ENCODE measurements at regions not wholly inside any gene's neighbourhood (a gene's known extent, or its start where the extent isn't known, plus 50 kb on each side); places are given as distances from the start of the nearest gene placed in this dataset.

DNA sequence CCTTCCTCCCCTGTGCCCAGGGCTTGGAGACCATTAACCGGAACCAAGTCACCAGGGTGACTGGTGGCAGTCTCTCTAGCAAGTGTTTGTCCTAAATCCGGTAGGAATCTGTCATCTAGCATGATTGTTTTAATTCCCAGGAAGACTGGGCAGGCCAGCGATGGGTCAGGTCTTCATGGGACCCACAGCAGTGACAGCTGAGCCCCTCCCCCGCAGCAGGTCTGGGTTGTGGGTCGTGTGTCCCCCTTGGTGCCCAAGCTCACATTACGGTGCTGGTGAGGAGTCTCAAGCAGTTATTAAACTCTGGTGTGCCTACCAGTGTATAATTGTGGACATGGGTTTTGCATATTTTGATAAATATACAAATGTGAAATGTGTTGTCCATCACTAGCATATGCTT, 466.5 kb downstream of the MATN1 start:
- Histone ChIP-seq H3K27me3 (no peaks in the 10 kb centered on the region), H3K27ac (no peak overlapping the region), H3K36me3 (no peaks in the 10 kb centered on the region), H3K9me3 (no peaks in the 10 kb centered on the region), H3K4me3 (no peak overlapping the region), H3K4me1 (no peaks in the 10 kb centered on the region)
- DNase-seq (ENCODE audit: low spot score in 2 of 2) = no peak
- intact Hi-C loops (cut with DNase I) = no loop called here
- TF ChIP-seq, protein P1, sequence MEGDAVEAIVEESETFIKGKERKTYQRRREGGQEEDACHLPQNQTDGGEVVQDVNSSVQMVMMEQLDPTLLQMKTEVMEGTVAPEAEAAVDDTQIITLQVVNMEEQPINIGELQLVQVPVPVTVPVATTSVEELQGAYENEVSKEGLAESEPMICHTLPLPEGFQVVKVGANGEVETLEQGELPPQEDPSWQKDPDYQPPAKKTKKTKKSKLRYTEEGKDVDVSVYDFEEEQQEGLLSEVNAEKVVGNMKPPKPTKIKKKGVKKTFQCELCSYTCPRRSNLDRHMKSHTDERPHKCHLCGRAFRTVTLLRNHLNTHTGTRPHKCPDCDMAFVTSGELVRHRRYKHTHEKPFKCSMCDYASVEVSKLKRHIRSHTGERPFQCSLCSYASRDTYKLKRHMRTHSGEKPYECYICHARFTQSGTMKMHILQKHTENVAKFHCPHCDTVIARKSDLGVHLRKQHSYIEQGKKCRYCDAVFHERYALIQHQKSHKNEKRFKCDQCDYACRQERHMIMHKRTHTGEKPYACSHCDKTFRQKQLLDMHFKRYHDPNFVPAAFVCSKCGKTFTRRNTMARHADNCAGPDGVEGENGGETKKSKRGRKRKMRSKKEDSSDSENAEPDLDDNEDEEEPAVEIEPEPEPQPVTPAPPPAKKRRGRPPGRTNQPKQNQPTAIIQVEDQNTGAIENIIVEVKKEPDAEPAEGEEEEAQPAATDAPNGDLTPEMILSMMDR (IDR thresholded peaks at IDR 0.05) = no peak

DNA sequence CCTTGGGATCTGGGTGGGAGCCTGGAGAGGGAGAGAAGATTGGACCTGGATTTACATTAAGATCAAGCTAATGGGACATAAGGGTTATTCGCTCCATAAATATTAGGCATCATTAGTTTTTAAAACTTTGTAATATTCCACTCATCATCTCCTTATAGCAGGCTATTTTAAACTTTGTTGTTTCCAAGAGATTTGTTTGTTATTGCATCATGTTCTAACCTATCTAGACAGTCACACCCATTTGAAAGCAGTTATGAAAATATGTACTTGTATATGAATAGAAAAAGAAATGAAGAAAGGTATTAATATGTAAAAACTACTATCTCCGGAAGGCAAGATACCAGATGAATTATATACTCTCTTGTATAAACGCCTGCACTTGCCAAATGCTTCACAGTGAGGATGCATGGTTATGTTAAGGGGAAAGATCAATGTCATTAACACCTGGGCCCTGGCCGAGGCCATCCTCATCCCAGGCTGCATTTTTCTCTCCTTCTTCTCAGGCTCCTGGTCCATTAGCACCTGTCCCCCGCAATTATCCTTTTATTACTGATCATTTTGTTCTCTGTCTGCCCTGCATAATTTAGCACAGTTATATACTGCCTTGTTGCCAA, 468.2 kb downstream of the MATN1 start:
- no peak overlapping the region for H3K4me3 ChIP-seq
- no peak overlapping the region for H3K27ac ChIP-seq
- no peaks in the 10 kb centered on the region for H3K4me1 ChIP-seq
- H3K27me3 ChIP-seq = no peaks in the 10 kb centered on the region
- no peaks in the 10 kb centered on the region for H3K36me3 ChIP-seq
- intact Hi-C loops (cut with DNase I) = no loop called here
- H3K9me3 ChIP-seq = no peaks in the 10 kb centered on the region
- DNase-seq (ENCODE audit: low spot score in 2 of 2) = no peak
- TF ChIP-seq, protein P1 (IDR thresholded peaks at IDR 0.05) = no peak

DNA sequence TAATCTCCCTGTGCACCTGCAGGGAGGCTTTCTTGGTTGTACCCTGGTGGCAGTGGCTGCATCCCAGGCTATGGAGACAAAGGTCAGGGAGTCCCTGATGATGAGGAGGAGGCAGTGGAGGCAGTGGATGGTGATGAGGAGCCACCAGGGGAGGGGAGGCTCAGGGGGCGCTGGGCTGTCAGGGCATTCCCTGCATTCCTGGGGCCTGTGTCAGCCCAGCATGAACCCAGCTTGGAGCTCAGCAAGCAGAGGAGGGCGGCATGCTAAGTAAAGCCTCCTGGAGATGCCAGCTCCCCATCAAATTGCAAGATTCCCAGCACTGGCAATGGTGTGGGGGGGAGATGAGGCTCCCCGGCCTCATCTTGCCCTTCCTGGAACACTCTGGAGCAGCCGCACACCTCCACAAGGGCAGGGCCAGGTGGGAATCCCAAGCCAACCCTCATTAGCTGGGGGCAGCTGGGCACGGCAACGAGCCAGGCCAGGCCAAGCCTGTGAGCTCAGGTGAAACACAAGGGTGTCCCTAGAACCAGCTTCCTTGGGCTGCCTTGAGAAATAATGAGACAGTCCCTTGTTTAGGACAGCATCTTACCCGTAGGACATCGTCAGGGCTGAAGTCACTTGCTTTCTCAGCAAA, 469.5 kb downstream of the MATN1 start:
- H3K27me3 ChIP-seq = no peaks in the 10 kb centered on the region
- intact Hi-C loops (cut with DNase I) = no loop called here

DNA sequence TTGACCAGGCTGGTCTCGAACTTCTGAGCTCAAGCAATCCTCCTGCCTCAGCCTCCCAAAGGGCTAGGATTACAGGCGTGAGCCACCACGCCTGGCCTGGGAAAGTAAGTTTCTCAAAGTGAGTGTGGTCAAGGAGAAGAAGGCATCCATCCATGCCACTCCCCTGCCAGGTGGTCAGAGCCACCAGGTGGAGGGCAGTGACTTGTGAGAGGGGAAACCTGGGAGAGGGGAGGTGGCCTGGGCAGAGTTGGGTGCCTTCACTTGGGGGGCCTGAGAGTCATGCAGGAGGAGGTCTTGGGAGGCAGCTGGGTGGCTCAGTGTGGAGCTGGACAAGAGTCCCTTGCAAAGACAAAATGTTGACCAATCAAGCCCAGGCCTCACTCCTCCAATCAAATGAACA, 470.0 kb downstream of the MATN1 start:
- DNase-seq (ENCODE audit: low spot score in 2 of 2) = no peak
- Histone ChIP-seq H3K4me3 (no peak overlapping the region), H3K36me3 (no peaks in the 10 kb centered on the region), H3K9me3 (no peaks in the 10 kb centered on the region), H3K27me3 (no peaks in the 10 kb centered on the region), H3K27ac (no peak overlapping the region), H3K4me1 (no peaks in the 10 kb centered on the region)
- TF ChIP-seq, protein P1 (IDR thresholded peaks at IDR 0.05) = no peak
- intact Hi-C loops (cut with DNase I) = no loop called here

More for the DNA sequence above, 469.5 kb downstream of the MATN1 start:
- TF ChIP-seq, protein P1 (IDR thresholded peaks at IDR 0.05) = no peak
- Histone ChIP-seq H3K4me1 (no peaks in the 10 kb centered on the region), H3K36me3 (no peaks in the 10 kb centered on the region), H3K27ac (no peak overlapping the region), H3K4me3 (no peak overlapping the region), H3K9me3 (no peaks in the 10 kb centered on the region)
- no peak for DNase-seq (ENCODE audit: low spot score in 2 of 2)

DNA sequence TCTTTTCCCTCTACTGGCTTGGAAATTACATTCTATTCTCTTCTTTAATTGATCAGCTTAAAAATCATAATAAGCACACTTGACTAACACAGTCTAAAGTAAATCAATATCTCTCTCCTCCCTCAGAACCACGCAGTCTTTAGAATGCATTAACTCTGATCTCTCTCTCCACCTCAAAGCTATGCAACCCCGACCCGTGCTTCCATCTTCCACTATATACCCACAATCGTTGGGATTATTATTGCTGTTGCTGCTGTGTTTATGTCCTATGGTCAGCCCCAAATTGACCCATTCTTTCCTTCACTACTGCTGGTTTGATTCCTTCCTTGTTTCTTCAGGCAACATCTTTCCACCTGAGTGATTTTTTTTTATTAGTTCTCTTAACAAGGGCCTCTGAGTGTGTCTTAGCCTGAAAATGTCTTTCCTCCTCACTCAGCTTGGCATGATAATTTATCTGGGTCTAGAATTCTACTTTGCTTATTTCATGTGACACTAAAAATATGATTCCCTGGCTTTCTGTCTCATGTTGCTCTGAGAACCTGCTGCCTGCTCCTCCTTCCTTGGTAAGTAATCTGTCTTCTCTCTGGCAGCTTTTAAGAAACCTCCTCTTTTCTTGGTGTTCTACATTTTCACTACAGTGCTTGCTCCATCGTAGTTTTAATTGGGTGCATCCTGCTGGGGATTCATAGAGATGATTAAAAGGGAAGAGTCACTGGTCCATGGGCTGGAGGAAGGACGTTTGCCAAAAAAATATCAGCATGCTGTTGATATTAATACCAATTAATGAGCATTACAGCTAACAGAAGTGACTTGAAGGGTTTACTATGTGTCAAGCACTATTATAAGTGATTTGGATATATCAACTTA, 472.2 kb downstream of the MATN1 start:
- TF ChIP-seq, protein P1 (IDR thresholded peaks at IDR 0.05) = no peak
- no peaks in the 10 kb centered on the region for H3K9me3 ChIP-seq
- intact Hi-C loops (cut with DNase I) = no loop called here
- no peaks in the 10 kb centered on the region for H3K27me3 ChIP-seq
- no peak overlapping the region for H3K4me3 ChIP-seq
- no peaks in the 10 kb centered on the region for H3K4me1 ChIP-seq
- DNase-seq (ENCODE audit: low spot score in 2 of 2) = no peak
- no peak overlapping the region for H3K27ac ChIP-seq
- no peaks in the 10 kb centered on the region for H3K36me3 ChIP-seq
